ENCODE measurements at regions not wholly inside any gene's neighbourhood (a gene's known extent, or its start where the extent isn't known, plus 50 kb on each side); places are given as distances from the start of the nearest gene placed in this dataset.

DNA sequence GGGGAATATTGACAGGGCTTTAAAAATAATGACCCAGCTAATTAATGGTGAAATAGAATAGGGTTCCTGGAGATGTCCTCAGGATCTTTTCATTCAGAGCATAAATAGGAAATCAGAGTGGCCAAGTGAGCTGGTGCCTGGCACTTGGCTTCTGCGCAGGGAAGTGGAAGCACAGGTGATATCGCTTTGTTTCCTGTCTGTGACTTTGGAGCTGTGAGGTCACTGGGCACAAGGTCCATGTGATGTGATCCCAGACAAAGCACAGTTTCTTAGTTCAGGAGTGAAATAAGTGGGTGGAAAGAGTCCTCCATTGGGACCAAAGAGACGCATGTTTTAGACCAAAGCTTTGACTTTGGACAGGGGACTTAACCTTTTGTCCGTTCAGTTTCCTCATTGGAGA lies 338.3 kb downstream of the CYRIA start:
- DNase-seq: no peak

DNA sequence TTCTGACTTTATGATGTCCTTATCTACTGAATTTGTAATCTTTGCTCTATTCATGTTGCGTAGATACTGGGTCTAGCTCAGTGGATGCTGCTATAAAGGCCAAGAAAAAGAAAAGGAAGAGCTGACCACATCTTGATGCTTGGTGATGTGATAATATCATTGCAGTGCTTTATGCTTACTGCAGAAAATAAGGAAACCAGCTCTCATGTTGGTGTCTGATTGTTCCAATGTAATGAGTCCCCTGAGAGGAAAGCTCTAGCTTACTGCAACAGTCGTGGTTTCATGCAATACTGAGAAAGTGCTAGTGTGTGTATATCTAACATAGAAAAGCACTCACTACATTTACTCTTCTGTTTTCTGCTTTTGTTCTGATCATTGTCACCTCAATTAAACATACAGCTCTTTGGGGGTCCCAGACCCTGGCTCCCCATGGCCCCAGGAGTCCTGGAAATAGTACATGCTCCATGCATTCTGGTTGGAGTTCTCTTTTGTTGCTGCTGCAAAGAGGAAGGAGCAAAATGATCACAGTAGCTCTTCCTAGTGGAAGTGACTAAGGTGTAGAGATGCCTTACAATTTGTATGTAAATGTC lies 338.8 kb downstream of the CYRIA start:
- DNase-seq: no peak

DNA sequence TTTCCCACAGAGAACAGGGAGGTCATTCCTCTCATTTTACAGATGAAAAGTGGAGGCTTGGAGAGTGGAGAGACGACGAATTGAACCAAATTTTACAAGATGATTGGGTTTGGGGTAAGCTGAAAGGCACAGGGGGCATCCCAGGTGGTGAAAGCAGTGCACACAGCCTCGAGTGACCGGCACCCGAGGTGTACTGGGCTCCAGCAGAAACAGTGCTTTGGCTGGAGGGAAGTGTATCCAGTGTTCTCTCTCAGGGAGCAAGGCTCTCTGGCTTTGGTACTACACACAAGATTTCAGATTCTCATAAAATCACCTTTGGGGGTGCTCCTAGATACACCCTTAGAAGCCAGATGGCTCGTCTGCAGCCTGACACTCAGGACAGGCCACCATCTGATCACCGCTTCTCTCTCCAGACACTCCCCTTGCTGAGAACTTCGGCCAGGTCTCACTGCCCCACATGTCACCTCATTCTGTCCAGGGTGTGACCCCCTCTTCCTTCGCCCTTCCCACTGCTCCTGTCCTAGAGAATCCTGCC lies 339.6 kb downstream of the CYRIA start:
- DNase-seq: no peak

DNA sequence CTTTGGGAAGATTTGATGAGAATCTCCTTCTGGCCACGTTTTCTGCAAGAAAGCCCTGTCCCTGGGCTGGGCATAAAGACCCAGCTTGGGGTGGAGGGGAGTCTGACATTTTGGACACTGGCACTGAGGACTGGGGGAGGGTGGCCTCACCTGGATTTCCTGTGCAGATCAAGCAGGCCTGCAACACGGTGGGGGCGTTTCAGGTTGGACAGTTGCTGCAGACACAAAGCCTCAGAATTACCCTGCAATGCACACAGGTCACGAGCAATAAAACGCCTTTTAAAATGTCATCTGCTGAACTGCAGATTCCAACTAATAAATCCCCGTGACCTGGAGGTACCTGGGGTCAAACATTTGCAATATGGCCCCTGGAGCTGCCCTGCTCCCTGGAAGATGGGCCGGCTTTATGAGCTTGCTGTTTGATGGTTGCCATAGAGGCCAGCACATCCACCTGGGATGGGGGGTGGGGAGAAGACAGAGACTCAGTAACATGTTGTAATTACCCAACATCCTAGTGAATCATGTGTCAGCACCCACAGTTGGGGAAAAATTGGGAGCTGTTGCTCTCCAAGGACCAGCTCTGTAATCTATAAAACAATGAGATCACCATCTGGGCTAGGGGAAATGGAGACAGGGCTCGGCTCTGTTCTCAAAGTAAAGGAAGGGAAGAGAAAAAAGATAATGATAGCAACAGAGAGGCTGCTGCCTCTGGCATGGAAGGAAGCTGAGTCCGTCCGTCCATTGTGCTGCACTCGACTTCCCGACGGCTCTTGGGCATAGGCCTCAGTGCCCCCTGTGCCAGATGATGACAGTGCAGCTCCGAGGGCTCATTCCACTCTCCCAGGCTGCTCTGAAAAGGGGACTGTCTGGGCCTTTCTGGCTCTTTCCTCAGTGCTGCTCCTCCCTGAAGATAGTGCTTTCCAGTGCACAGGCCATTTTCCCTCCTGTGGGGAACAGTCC lies 340.3 kb downstream of the CYRIA start:
- DNase-seq: no peak

DNA sequence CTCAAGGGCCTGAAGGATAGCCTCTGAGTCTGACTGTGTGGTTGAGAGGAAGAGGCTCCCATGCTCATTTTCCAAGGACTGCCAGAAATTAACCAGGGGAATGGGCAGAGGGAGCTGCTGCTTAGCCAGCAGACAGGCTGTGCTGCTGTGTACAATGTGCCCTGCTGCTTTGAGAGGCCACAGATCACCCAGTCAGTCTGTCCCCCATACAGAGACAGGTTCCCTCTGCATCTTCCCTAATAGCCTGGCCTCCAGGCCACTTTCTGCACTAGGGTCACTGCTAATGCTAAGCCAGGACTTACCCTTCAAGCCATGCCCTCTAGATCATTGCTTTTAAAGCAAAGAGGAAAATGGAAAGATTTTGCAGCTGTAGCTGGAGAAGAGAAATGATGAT lies 341.1 kb downstream of the CYRIA start:
- DNase-seq: no peak

DNA sequence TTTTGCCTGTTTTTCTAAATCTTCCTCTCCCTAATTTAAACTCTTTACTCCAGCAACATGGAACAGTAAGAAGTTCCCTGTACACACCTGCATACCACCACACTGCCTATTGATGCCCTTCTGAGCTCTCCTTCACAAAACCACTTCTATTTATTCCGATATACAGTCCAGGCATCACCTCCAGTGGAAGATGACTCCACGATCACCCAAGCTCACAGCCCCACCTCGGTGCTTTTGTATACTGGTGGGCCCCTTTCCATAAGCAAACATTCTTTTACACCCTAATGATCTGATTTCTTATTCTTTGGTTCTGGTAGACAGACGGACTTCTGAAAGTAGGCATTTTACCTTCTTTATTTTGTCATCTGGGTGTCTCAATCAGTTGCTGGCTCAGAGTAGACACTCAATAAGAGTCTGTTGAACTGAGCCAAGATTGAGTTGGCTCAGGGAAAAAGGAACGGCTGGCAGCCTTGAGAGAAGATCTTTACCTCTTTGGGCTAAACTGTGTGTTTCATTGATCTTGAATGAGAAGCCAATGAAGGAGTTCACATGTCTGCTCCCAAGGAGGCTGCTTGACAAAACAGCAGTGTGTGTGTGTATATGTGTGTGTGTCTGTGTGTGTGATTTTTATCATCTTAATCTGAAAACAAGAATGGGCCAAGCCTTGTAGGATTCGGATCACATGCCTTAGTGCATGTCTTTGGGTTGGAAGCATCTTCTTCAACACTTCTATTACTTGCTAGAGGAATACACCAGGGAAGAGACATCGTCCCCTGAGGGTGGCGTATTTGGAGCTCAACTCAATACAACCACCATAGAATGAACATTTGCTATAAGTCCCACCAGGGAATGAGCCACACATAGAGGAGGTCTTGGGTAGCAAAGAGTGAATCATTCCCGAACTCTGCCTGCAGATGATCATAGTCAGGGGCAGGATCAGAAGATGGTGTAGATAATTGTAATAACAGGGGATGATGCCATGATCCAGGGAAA lies 341.8 kb downstream of the CYRIA start:
- DNase-seq: no peak

DNA sequence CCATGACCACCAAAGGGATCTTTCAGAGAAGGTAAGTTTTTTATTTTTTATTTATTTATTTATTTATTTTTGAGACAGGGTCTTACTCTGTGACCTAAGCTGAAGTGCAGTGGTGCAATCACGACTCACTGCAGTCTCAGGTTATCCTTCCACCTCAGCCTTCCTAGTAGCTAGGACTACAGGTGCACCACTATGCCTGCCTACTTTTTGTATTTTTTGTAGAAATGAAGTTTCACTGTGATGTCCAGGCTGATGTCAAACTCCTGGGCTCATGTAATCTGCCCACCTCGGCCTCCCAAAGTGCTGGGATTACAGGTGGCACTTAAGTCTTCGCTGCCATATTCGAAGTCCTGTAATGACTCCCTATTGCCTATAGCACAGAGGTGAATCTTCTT lies 342.5 kb downstream of the CYRIA start:
- no peak for DNase-seq

DNA sequence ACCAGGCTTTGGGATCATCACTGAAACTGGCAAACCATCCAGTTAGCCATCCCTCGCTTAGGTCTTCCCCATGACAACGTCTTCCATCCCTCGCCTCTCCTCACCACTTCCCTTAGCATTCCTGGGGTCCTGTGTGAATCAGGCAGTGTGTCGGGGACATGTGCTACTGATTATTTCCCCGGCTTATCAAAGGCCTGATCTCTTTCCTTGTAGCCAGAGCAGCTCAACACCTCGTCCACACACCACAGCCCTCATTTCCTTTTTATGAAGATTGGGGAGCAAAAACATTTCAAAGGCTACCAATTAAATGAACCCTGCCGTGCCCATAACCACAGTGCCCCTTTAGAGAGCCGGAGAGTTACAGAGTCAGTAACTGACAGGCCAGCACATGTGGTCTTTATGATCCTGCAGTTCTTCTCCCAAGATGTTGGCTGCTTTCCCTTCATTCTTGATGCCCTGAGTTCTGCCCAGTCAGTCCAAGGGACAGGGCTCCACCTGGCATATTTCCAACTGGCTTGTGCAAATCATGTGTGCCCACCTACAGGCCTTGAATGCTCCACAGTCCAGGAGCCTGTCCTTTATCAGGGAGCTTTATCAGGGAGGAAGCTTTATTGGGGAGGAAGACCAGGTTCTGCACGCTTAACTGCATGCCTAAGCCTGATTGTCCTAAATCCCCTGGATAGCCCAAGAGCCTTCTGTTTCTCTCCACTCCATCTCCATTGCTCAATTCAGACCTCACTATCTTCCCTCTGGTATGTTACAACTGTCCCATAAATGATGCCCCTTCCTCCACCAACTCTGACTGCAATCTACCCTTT lies 343.1 kb downstream of the CYRIA start:
- no peak for DNase-seq

DNA sequence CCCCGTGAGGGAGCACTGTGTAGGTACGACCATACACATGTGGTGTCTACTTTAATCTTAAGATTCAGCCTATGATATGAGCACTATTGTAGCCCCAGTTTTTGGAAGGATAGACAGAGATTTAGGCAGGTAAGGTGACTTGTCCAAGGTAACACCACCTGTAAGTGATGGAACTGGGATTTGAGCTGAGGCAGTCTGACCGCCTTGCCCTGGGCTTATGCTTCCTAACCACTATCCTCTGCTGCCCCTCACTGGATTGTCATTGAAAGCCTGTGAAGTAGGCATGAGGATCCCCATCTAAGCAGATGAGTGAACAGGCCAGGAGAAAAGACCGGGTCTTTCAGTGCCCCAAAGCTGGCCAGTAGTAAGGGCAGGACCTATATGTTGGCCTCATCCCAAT lies 343.8 kb downstream of the CYRIA start:
- no peak for DNase-seq

DNA sequence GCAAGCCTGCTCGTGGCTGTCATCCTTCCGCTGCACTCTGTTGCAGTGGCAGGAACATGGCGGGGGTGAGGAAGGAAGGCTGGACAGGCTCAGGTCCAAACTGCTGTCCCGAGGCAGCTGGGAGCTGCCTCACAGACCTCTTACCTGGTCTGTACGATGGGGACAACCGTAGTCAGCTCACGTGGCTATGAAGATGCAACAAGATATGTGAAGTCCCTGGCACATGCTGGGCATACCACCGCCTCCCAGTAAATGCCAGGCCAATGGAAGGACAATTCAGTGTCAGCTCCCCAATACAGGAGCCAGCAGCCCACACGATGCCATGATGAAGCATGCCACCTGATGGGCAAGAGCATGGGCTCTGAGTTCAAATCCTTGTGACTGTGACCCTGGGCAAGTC lies 344.4 kb downstream of the CYRIA start:
- DNase-seq: no peak

DNA sequence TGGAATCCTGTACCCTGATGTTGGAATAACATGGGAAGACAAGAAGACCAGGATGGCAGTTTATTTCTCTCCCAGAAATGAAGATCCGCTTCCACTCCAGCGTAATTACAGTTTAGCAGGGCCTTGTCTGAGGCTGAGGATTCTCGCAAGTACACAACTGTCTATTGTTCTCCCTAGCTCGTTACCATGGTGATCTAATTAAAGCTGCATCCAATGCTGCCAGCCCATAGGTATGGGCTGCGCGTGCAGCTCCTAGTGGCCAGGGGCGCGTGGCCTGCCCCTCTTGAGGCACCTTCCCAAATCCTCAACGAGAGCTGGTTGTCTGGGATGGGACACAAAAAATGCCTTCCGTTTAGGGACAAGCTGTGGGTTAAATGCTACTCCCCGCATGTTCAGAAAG lies 344.9 kb downstream of the CYRIA start:
- DNase-seq: no peak

DNA sequence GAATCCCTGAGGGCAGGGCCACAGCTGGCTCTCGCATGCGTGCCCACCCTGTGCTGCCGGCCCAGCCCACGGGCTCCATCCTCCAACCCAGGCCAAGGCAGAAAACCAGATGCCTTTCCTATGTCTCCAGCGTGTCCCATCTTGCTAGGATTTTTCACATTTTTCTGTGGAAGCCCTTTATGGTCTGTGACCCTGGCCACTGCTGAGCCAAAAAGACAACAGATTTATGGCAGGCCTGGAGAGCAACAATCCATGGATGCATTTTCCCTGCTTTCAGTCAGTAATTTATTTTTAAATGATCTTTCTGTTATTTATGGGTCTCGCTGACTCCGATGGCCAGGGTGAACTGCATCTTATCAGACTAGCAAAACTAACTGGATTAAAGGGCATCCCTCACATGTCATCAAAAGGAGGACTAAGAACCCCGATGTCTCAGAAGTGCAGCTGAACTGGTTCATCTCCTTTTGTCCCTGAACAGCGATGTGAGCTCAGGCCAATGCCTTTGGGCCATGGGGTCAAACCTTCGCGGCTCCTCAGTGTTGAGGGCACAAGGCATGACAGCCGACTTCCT lies 346.0 kb downstream of the CYRIA start:
- no peak for DNase-seq

DNA sequence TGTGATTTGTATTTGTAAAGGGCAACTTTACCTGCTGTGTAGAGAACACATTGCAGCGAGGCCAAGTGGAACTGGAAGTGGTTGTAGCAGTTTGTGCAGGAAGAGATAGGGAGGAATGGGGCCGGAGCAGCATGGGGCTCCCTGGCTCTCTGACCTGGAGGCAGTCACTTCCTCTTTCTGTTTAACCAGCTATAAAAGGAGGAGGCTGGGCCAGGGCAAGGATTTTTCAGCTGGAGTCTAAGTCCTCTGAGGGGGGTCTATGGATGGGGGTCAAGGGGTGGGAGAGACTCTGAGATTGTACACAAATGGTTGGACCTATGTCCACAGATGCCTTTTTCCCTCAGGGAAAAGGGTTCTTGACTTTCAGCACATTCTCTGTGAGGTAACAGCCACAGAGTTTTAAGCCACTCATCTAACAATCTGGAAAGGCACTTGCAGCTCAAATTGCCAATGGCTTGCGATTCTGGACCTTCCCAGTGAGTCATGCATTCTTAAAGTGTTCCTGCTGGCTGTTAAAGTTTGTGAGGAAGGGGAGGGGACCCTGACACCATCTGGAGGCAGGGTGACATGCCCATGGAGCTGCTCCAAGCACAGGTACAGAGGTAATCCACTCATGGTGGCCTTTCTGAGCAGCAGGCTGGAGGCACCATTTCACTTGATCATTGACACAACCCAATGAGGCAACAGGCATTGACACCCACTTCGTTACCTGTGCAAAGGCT lies 347.0 kb downstream of the CYRIA start:
- DNase-seq: no peak

DNA sequence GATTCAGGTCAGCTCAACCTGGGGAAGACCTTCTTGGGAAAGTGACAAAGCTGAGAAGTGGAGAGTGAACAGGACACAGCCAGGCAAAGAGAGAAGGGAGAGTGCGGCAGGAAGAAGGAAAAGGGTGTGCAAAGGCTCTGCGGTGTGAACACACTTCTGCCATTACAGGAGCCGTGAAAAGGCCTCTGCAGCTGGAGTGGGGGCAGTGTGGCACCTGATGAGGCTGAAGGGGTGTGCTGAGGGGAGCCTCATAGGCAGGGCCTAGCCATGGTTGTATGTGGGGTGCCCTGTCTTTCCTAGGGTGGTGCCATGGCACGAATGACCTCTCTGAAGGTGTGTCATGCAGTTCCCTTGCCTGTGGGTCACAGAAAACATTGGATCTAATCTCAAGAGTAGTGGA lies 347.6 kb downstream of the CYRIA start:
- no peak for DNase-seq

DNA sequence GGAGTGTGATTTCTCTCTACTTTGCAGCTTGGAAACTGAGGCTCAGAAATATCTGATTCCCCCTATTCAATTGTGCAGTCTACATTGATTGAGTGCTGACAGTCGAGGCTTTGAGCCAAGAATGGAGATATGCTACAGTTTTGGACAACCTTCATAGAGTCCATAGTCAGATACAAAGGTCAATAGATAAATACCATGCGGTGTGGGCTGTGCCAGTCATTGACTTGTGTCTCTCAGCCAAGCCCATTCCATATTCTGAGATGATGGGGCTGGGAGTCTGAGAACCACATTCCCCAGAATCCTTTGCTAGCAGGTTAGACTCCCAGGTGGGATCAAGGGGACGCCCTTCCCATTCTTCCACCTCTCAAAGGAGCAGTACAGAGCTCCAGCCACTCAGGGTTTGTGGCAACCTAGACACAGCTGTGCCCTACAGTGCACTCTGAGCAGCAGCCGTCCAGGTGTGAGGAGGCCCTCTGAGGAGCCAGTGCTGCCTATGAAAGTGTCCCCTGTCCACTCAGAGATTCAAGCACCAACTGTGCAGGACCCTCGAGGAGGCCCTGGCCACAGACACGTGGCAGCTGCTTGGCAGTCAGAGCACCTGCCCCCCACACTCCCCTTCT lies 348.3 kb downstream of the CYRIA start:
- DNase-seq: no peak

DNA sequence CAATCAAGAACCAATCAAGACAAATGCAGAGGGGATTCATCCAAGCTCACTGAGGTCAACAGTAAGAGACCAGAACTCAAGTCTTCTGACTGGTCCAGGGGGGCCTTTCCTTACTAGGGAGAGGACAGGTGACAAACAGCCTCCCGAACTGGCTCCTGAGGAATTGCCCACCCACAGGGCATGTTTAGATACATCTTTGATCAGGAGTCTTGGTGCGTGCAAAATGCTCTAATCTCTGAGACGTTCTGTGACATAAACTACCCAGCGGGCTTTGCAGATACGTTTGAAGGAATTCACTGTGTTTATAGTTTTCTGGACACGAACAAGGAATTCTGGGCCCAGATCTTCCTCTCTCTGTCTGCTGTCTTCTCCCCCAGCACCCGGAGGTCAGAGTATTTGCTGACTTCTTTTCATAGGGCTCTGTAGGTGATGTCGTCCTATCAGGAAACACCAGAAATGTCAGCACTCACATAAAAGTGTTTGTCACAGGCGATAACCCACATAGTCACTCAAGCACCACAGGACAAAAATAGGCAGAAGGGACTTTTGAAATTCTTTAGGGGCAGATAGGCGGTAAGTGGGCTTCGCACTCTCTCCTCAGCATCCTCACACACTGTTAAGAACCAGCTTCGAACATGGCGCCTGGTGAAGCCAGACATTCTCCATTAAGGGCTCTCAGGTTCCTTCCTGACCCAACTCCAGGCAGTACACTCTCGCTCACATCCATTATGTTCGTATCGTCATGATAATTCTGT lies 349.0 kb downstream of the CYRIA start:
- no peak for DNase-seq

DNA sequence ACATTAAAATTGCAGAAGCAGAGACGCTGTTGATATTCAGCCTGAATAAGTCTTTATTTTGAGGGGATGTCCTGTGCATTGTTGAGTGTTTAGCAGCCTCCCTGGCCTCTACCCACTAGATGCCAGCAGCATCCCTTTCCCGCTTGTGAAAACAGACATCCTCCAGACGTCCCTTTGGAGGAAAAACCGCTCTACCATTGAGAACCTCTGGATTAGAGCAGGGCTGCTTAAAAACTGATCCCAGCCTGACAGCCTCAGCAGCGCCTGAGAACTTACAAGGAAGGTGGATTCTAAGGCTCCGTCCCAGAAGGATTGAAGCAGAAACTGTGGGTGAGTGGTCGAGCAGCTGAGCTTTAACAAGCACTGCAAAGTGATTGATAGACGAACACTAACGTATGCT lies 349.7 kb downstream of the CYRIA start:
- DNase-seq: no peak

DNA sequence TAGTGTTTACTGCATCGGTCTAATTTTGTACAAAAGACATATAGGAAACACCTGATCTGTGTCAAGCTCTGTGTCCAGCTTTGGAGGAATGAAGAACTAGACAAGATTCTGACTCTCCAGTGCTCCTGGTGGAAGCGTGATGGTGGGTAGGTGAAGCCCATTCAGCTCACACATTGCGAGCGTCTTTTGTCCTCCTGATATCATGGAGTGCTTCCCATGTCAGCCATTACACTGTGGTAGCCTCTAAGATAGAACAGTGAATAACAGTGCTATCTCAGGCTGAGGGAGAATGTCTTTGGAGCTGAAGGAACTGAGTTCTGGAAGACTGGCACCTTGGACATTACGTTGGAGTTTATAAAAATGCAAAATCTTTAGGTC lies 350.2 kb downstream of the CYRIA start:
- DNase-seq: no peak

DNA sequence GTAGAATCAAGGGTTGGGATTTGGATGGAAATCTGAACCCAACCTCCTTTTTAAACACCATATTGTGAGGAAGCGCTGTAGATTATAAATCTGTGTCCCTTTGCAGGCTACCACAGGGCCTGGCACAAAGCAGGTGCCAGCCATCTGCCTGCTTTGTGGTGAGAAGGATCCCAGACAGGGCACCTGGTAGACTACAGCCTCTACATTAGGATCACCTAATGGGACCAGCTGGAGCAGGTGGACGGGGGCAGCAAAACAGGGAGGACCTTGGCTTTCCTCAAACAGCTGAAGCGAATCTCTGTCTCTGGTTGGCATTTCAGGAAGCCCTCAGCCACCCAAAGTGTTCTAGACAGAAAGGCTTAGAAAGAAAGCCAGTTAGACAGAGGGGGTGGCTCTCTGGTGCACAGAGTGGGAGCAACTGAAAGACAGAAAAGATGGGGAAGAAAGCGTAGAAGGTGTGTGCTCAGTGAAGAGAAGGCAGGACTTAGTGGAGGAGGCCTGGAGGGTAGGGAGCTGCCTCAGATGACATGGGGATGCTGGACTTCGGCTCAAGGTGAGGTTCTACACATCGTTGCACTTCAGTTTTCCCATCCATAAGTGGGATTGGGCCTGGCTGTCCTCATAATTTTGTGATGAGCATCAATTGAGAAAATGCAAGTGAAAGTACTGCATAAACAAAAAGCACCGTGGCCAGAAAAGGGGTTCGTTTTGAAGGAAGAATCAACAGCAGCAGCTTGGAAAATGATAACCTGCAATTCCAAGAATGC lies 350.8 kb downstream of the CYRIA start:
- DNase-seq: no peak
